ENCODE measurements at regions not wholly inside any gene's neighbourhood (a gene's known extent, or its start where the extent isn't known, plus 50 kb on each side); places are given as distances from the start of the nearest gene placed in this dataset.

GRCh38 chr5:166293892-166294291 lies 1997.6 kb upstream of the WWC1 start:
- no peak overlapping the region for H3K4me3 ChIP-seq
- FAIRE-seq = no peak

GRCh38 chr5:166302166-166302565 lies 1989.3 kb upstream of the WWC1 start:
- H3K4me3 ChIP-seq = no peak overlapping the region
- DNase-seq (no peak), FAIRE-seq (no peak), ATAC-seq (no peak)
- H3K36me3 ChIP-seq = no peaks in the 10 kb centered on the region
- intact Hi-C loops (cut with DNase I) = no loop called here
- TF ChIP-seq CTCF (IDR thresholded peaks at IDR 0.05) = no peak
- no peaks in the 10 kb centered on the region for H3K9me3 ChIP-seq
- H3K27ac ChIP-seq = no peak overlapping the region
- no peaks in the 10 kb centered on the region for H3K27me3 ChIP-seq
- 45 to 56% methylated on average over 5 of the region's 5 CpGs for WGBS, 2 donors
- H3K4me1 ChIP-seq = no peaks in the 10 kb centered on the region

More at GRCh38 chr5:166293892-166294291, 1997.6 kb upstream of the WWC1 start:
- no peak for ATAC-seq
- DNase-seq = no peak
- TF ChIP-seq CTCF (IDR thresholded peaks at IDR 0.05) = no peak
- Histone ChIP-seq H3K36me3 (no peaks in the 10 kb centered on the region), H3K4me1 (no peaks in the 10 kb centered on the region), H3K9me3 (no peaks in the 10 kb centered on the region), H3K27me3 (no peaks in the 10 kb centered on the region), H3K27ac (no peak overlapping the region)
- WGBS, 2 donors = 61 to 65% methylated on average over 5 of the region's 5 CpGs
- intact Hi-C loops (cut with DNase I) = no loop called here

GRCh38 chr5:166317425-166317824 lies 1974.0 kb upstream of the WWC1 start:
- H3K9me3 ChIP-seq = no peaks in the 10 kb centered on the region
- H3K4me3 ChIP-seq = no peak overlapping the region
- no peak for FAIRE-seq
- intact Hi-C loops (cut with DNase I) = no loop called here
- no peaks in the 10 kb centered on the region for H3K36me3 ChIP-seq
- H3K27ac ChIP-seq = no peak overlapping the region
- H3K4me1 ChIP-seq = no peaks in the 10 kb centered on the region
- H3K27me3 ChIP-seq = no peaks in the 10 kb centered on the region
- ATAC-seq = no peak
- no peak for DNase-seq
- WGBS, 2 donors = 62 to 75% methylated on average over 7 of the region's 7 CpGs
- no peak for TF ChIP-seq CTCF (IDR thresholded peaks at IDR 0.05)

GRCh38 chr5:166320920-166321480 lies 1970.4 kb upstream of the WWC1 start:
- Histone ChIP-seq H3K27ac (no peak overlapping the region), H3K9me3 (no peaks in the 10 kb centered on the region), H3K27me3 (no peaks in the 10 kb centered on the region), H3K36me3 (no peaks in the 10 kb centered on the region), H3K4me1 (no peaks in the 10 kb centered on the region), H3K4me3 (no peak overlapping the region)
- no peak for TF ChIP-seq CTCF (IDR thresholded peaks at IDR 0.05)
- no peak for DNase-seq
- FAIRE-seq = no peak
- intact Hi-C loops (cut with DNase I) = no loop called here
- WGBS, 2 donors = 66 to 70% methylated on average over 6 of the region's 6 CpGs
- ATAC-seq = no peak

GRCh38 chr5:166324372-166324771 lies 1967.1 kb upstream of the WWC1 start:
- ATAC-seq (no peak), FAIRE-seq (no peak), DNase-seq (no peak)
- no peaks in the 10 kb centered on the region for H3K27me3 ChIP-seq
- H3K4me3 ChIP-seq = no peak overlapping the region
- H3K9me3 ChIP-seq = no peaks in the 10 kb centered on the region
- H3K36me3 ChIP-seq = no peaks in the 10 kb centered on the region
- no peaks in the 10 kb centered on the region for H3K4me1 ChIP-seq
- WGBS, 2 donors = 49 to 50% methylated on average over 6 of the region's 6 CpGs
- intact Hi-C loops (cut with DNase I) = no loop called here
- H3K27ac ChIP-seq = no peak overlapping the region
- no peak for TF ChIP-seq CTCF (IDR thresholded peaks at IDR 0.05)

Measured in pancreas (tissue), 10 donors.